ENCODE measurements at regions not wholly inside any gene's neighbourhood (a gene's known extent, or its start where the extent isn't known, plus 50 kb on each side); places are given as distances from the start of the nearest gene placed in this dataset.

DNA sequence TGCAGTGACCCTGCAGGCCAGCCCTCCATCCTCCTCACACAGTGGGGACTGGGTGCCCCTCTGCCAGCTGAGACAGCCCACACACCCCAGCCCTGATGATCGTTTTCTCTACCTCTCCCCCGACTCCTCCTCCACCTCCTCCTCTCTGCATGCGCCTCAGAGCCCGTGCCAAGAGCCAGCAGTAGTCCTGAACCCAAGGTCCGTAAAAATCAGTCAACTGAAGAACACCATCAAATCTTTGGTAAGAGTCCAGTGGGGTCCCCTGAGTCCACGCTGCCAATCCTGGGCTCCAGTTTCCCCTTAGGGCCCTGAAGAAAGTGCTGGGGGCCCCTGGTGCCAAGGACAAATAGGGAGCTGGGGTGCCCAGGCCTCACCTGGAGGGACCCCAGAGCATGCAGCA lies 109.3 kb upstream of the FAN1 start:
- no peak for TF ChIP-seq EZH2 (IDR thresholded peaks at IDR 0.05; ENCODE audit: insufficient read depth, low read length)
- TF ChIP-seq, protein P1, sequence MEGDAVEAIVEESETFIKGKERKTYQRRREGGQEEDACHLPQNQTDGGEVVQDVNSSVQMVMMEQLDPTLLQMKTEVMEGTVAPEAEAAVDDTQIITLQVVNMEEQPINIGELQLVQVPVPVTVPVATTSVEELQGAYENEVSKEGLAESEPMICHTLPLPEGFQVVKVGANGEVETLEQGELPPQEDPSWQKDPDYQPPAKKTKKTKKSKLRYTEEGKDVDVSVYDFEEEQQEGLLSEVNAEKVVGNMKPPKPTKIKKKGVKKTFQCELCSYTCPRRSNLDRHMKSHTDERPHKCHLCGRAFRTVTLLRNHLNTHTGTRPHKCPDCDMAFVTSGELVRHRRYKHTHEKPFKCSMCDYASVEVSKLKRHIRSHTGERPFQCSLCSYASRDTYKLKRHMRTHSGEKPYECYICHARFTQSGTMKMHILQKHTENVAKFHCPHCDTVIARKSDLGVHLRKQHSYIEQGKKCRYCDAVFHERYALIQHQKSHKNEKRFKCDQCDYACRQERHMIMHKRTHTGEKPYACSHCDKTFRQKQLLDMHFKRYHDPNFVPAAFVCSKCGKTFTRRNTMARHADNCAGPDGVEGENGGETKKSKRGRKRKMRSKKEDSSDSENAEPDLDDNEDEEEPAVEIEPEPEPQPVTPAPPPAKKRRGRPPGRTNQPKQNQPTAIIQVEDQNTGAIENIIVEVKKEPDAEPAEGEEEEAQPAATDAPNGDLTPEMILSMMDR (IDR thresholded peaks at IDR 0.05; ENCODE audit: insufficient read depth, low read depth, low read length): no peak
